ENCODE measurements at regions not wholly inside any gene's neighbourhood (a gene's known extent, or its start where the extent isn't known, plus 50 kb on each side); places are given as distances from the start of the nearest gene placed in this dataset.

GRCh38 chr9:24624481-24624880 is 78.8 kb upstream of the IZUMO3 start (continued):
- TF ChIP-seq ZBTB49 (tag by site-specific recombination; IDR thresholded peaks at IDR 0.05; ENCODE audit: low read depth), result no peak
- no peak for TF ChIP-seq ZNF48 (tag by site-specific recombination; IDR thresholded peaks at IDR 0.05)
- TF ChIP-seq OSR2 (tag by site-specific recombination; IDR thresholded peaks at IDR 0.05), result no peak

- Histone ChIP-seq H3K9me3 (ENCODE audit: control insufficient read depth, insufficient read depth, low read depth, low read length) (no peaks in the 10 kb centered on the region), H3K27ac (ENCODE audit: extremely low read depth, low read depth, low read length) (no peak overlapping the region), H3K4me1 (ENCODE audit: control insufficient read depth, insufficient read depth, low read length) (no peaks in the 10 kb centered on the region), H3K4me3 (ENCODE audit: low read depth, low read length) (no peak overlapping the region), H3K36me3 (ENCODE audit: control insufficient read depth in 2 of 2, insufficient read depth in 1 of 2, low read length in 2 of 2) (no peaks in the 10 kb centered on the region)
- ChIA-PET CTCF (no interaction called here), POLR2A (no interaction called here)
- TF ChIP-seq REPIN1 (tag by site-specific recombination; IDR thresholded peaks at IDR 0.05; ENCODE audit: low read depth), result no peak
- TF ChIP-seq, protein P1, sequence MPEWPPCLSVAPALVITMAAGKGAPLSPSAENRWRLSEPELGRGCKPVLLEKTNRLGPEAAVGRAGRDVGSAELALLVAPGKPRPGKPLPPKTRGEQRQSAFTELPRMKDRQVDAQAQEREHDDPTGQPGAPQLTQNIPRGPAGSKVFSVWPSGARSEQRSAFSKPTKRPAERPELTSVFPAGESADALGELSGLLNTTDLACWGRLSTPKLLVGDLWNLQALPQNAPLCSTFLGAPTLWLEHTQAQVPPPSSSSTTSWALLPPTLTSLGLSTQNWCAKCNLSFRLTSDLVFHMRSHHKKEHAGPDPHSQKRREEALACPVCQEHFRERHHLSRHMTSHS (tag by site-specific recombination; IDR thresholded peaks at IDR 0.05), result no peak
- TF ChIP-seq GFI1B (tag by site-specific recombination; IDR thresholded peaks at IDR 0.05), result no peak
- TF ChIP-seq ZNF133 (tag by site-specific recombination; IDR thresholded peaks at IDR 0.05), result no peak
- TF ChIP-seq, protein P2, sequence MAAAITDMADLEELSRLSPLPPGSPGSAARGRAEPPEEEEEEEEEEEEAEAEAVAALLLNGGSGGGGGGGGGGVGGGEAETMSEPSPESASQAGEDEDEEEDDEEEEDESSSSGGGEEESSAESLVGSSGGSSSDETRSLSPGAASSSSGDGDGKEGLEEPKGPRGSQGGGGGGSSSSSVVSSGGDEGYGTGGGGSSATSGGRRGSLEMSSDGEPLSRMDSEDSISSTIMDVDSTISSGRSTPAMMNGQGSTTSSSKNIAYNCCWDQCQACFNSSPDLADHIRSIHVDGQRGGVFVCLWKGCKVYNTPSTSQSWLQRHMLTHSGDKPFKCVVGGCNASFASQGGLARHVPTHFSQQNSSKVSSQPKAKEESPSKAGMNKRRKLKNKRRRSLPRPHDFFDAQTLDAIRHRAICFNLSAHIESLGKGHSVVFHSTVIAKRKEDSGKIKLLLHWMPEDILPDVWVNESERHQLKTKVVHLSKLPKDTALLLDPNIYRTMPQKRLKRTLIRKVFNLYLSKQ (tag by site-specific recombination; IDR thresholded peaks at IDR 0.05; ENCODE audit: borderline replicate concordance), result no peak
- no peak for TF ChIP-seq ZNF514 (tag by site-specific recombination; IDR thresholded peaks at IDR 0.05)
- TF ChIP-seq ZNF658 (tag by site-specific recombination; IDR thresholded peaks at IDR 0.05), result no peak
- TF ChIP-seq ZIC2 (tag by site-specific recombination; IDR thresholded peaks at IDR 0.05), result no peak
- TF ChIP-seq ZNF157 (tag by site-specific recombination; IDR thresholded peaks at IDR 0.05), result no peak
- no peak for TF ChIP-seq ZNF23 (tag by site-specific recombination; IDR thresholded peaks at IDR 0.05; ENCODE audit: borderline replicate concordance)
- no peak for TF ChIP-seq HOXA7 (CRISPR knock-in tag; IDR thresholded peaks at IDR 0.05; ENCODE audit: borderline replicate concordance)
- TF ChIP-seq KLF8 (tag by site-specific recombination; IDR thresholded peaks at IDR 0.05), result no peak
These were observed 75.0 kb upstream of the IZUMO3 start for GRCh38 chr9:24620741-24621140.

- no peaks in the 10 kb centered on the region for H3K4me1 ChIP-seq (ENCODE audit: control insufficient read depth, insufficient read depth, low read length)
- TF ChIP-seq BCL11B (tag by site-specific recombination; IDR thresholded peaks at IDR 0.05; ENCODE audit: low read depth) (no peak), ZNF660 (tag by site-specific recombination; IDR thresholded peaks at IDR 0.05) (no peak), WT1 (tag by site-specific recombination; IDR thresholded peaks at IDR 0.05) (no peak), KLF1 (tag by site-specific recombination; IDR thresholded peaks at IDR 0.05) (no peak)
- H3K4me3 ChIP-seq (ENCODE audit: low read depth, low read length), result no peak overlapping the region
- ChIA-PET POLR2A (no interaction called here), CTCF (no interaction called here)
- no peaks in the 10 kb centered on the region for H3K9me3 ChIP-seq (ENCODE audit: control insufficient read depth, insufficient read depth, low read depth, low read length)
- no peak overlapping the region for H3K27ac ChIP-seq (ENCODE audit: extremely low read depth, low read depth, low read length)
- H3K36me3 ChIP-seq (ENCODE audit: control insufficient read depth in 2 of 2, insufficient read depth in 1 of 2, low read length in 2 of 2), result no peaks in the 10 kb centered on the region
These were observed 71.2 kb upstream of the IZUMO3 start for GRCh38 chr9:24616863-24617262.

All from HEK293 (cell line).